ENCODE measurements at regions not wholly inside any gene's neighbourhood (a gene's known extent, or its start where the extent isn't known, plus 50 kb on each side); places are given as distances from the start of the nearest gene placed in this dataset.
"Not testable (repeated sequence)": the region's sequence is repeated elsewhere in the genome, so short reads cannot be mapped to it uniquely, and the experiment has no call there.

DNA sequence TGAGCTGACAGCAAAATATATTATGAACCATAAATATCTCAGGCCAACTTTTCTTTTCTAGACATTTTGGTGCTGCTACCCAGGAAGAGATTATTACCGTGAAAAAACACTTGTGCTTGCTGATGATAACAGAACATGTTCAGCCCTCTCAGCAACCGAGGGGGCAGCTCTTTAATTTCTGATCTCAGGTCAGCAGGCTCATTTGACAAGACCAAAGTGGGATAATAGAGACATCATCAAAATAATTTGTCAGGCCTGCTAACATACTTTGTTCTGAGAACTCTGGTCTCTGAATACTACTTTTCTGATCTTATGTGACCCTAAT is 645.9 kb upstream of the KCNMB2 start:
- TF ChIP-seq EZH2 (IDR thresholded peaks at IDR 0.05; ENCODE audit: borderline replicate concordance, insufficient read depth, low read length, poor library complexity, severe bottlenecking) = no peak
- TF ChIP-seq, protein P1, sequence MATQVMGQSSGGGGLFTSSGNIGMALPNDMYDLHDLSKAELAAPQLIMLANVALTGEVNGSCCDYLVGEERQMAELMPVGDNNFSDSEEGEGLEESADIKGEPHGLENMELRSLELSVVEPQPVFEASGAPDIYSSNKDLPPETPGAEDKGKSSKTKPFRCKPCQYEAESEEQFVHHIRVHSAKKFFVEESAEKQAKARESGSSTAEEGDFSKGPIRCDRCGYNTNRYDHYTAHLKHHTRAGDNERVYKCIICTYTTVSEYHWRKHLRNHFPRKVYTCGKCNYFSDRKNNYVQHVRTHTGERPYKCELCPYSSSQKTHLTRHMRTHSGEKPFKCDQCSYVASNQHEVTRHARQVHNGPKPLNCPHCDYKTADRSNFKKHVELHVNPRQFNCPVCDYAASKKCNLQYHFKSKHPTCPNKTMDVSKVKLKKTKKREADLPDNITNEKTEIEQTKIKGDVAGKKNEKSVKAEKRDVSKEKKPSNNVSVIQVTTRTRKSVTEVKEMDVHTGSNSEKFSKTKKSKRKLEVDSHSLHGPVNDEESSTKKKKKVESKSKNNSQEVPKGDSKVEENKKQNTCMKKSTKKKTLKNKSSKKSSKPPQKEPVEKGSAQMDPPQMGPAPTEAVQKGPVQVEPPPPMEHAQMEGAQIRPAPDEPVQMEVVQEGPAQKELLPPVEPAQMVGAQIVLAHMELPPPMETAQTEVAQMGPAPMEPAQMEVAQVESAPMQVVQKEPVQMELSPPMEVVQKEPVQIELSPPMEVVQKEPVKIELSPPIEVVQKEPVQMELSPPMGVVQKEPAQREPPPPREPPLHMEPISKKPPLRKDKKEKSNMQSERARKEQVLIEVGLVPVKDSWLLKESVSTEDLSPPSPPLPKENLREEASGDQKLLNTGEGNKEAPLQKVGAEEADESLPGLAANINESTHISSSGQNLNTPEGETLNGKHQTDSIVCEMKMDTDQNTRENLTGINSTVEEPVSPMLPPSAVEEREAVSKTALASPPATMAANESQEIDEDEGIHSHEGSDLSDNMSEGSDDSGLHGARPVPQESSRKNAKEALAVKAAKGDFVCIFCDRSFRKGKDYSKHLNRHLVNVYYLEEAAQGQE (IDR thresholded peaks at IDR 0.05; ENCODE audit: borderline replicate concordance) = no peak
- no peak for TF ChIP-seq CTCF (IDR thresholded peaks at IDR 0.05; ENCODE audit: poor library complexity, severe bottlenecking)
- no peak for TF ChIP-seq SMC3 (conservative IDR thresholded peaks at IDR 0.05; ENCODE audit: poor library complexity)
- no peak for TF ChIP-seq EP300 (conservative IDR thresholded peaks at IDR 0.05; ENCODE audit: poor library complexity, severe bottlenecking)
- no peak for TF ChIP-seq POLR2AphosphoS5 (IDR thresholded peaks at IDR 0.05)
- TF ChIP-seq RAD21 (conservative IDR thresholded peaks at IDR 0.05) = no peak
- TF ChIP-seq MXI1 (conservative IDR thresholded peaks at IDR 0.05; ENCODE audit: poor library complexity, severe bottlenecking) = no peak
- no peak for TF ChIP-seq TAF1 (IDR thresholded peaks at IDR 0.05; ENCODE audit: low read depth)
- Histone ChIP-seq H3K79me2 (replicated peaks; ENCODE audit: insufficient read depth, low read length) (no peaks in the 10 kb centered on the region), H3K4me2 (ENCODE audit: low read length) (no peak overlapping the region), H3K27ac (ENCODE audit: low read length) (no peak overlapping the region), H3K4me3 (ENCODE audit: low read length) (no peak overlapping the region), H3F3A (ENCODE audit: insufficient read depth, low read length, poor library complexity, severe bottlenecking) (no peaks in the 10 kb centered on the region), H3K9me3 (ENCODE audit: low read length) (no peaks in the 10 kb centered on the region), H3K27me3 (ENCODE audit: insufficient read depth, low read depth, low read length) (no peaks in the 10 kb centered on the region), H3K9ac (ENCODE audit: low read length) (no peak overlapping the region), H3K9me2 (ENCODE audit: insufficient read depth, low read length) (no peaks in the 10 kb centered on the region), H3K36me3 (ENCODE audit: insufficient read depth, low read length) (no peaks in the 10 kb centered on the region), H4K20me1 (ENCODE audit: insufficient read depth) (no peaks in the 10 kb centered on the region), H2AFZ (ENCODE audit: low read depth, low read length) (no peak overlapping the region)

DNA sequence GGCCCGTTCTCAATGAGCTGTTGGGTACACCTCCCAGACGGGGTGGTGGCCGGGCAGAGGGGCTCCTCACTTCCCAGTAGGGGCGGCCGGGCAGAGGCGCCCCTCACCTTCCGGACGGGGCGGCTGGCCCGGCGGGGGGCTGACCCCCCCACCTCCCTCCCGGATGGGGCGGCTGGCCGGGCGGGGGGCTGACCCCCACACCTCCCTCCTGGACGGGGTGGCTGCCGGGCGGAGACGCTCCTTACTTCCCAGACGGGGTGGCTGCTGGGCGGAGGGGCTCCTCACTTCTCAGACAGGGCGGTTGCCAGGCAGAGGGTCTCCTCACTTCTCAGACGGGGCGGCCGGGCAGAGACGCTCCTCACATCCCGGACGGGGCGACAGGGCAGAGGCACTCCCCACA is 644.7 kb upstream of the KCNMB2 start:
- not testable (repeated sequence) for H4K20me1 ChIP-seq (ENCODE audit: insufficient read depth); H3K9me2 ChIP-seq (ENCODE audit: insufficient read depth, low read length); H3K4me3 ChIP-seq (ENCODE audit: low read length); H3K79me2 ChIP-seq (replicated peaks; ENCODE audit: insufficient read depth, low read length); H2AFZ ChIP-seq (ENCODE audit: low read depth, low read length); H3K4me2 ChIP-seq (ENCODE audit: low read length); H3K9me3 ChIP-seq (ENCODE audit: low read length); H3K27ac ChIP-seq (ENCODE audit: low read length); H3K27me3 ChIP-seq (ENCODE audit: insufficient read depth, low read depth, low read length); H3K36me3 ChIP-seq (ENCODE audit: insufficient read depth, low read length); H3F3A ChIP-seq (ENCODE audit: insufficient read depth, low read length, poor library complexity, severe bottlenecking); H3K9ac ChIP-seq (ENCODE audit: low read length)

DNA sequence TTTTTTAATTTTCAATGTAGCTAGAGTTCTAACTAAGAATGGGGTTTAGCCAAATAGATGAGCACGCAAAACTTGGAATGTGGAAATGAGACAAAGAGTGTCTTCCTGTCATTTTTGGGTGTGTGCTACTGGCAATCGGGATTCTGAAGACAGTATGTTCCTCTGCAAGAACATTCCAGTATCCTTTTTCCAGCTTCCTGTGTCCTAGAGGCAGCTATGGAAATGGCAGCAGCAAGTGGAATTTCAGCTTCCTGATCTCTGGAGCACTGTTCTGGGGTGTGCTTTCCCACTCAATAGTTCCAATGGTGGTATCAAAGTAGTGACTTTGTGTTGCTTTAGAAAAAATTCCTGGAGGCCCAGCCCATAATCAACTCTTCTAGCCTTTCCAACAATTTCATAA is 642.9 kb upstream of the KCNMB2 start:
- Histone ChIP-seq H3K27ac (ENCODE audit: low read length) (no peak overlapping the region), H3K9ac (ENCODE audit: low read length) (no peak overlapping the region), H2AFZ (ENCODE audit: low read depth, low read length) (no peak overlapping the region), H3K9me2 (ENCODE audit: insufficient read depth, low read length) (no peaks in the 10 kb centered on the region), H3K9me3 (ENCODE audit: low read length) (no peaks in the 10 kb centered on the region), H3F3A (ENCODE audit: insufficient read depth, low read length, poor library complexity, severe bottlenecking) (no peaks in the 10 kb centered on the region), H3K79me2 (replicated peaks; ENCODE audit: insufficient read depth, low read length) (no peaks in the 10 kb centered on the region), H3K4me2 (ENCODE audit: low read length) (no peak overlapping the region), H3K36me3 (ENCODE audit: insufficient read depth, low read length) (no peaks in the 10 kb centered on the region), H4K20me1 (ENCODE audit: insufficient read depth) (no peaks in the 10 kb centered on the region), H3K4me3 (ENCODE audit: low read length) (no peak overlapping the region), H3K27me3 (ENCODE audit: insufficient read depth, low read depth, low read length) (no peaks in the 10 kb centered on the region)
- TF ChIP-seq CTCF (IDR thresholded peaks at IDR 0.05; ENCODE audit: poor library complexity, severe bottlenecking) (no peak), RAD21 (conservative IDR thresholded peaks at IDR 0.05) (no peak), EP300 (conservative IDR thresholded peaks at IDR 0.05; ENCODE audit: poor library complexity, severe bottlenecking) (no peak)

Measured in neural cell (in vitro differentiated cells).